ENCODE measurements at regions not wholly inside any gene's neighbourhood (a gene's known extent, or its start where the extent isn't known, plus 50 kb on each side); places are given as distances from the start of the nearest gene placed in this dataset.

DNA sequence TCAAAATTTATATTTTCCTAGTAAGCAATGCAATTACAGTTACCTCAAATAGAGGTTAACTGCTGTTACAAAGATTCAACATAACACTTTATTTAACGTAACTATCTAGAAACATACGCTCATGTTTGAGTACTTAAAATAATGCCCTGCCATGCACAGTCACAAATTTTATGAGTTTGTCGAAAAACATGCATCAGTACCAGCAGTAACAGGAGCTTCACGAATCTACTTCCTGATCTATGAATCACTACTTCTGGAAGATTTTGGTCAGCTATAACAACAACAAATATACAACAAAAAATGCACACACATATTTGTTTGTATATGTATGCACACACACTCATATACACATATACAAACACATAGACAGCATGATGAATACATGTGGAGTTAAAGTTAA is 881.8 kb downstream of the FSCB start:
- TF ChIP-seq, protein P1, sequence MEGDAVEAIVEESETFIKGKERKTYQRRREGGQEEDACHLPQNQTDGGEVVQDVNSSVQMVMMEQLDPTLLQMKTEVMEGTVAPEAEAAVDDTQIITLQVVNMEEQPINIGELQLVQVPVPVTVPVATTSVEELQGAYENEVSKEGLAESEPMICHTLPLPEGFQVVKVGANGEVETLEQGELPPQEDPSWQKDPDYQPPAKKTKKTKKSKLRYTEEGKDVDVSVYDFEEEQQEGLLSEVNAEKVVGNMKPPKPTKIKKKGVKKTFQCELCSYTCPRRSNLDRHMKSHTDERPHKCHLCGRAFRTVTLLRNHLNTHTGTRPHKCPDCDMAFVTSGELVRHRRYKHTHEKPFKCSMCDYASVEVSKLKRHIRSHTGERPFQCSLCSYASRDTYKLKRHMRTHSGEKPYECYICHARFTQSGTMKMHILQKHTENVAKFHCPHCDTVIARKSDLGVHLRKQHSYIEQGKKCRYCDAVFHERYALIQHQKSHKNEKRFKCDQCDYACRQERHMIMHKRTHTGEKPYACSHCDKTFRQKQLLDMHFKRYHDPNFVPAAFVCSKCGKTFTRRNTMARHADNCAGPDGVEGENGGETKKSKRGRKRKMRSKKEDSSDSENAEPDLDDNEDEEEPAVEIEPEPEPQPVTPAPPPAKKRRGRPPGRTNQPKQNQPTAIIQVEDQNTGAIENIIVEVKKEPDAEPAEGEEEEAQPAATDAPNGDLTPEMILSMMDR (IDR thresholded peaks at IDR 0.05; ENCODE audit: low read depth, low read length): no peak
- H3K4me3 ChIP-seq (replicated peaks in 1 of 2; ENCODE audit: low read depth in 2 of 2, low read length in 2 of 2): no peak overlapping the region
- DNase-seq (ENCODE audit: low read depth in 2 of 2): no peak

DNA sequence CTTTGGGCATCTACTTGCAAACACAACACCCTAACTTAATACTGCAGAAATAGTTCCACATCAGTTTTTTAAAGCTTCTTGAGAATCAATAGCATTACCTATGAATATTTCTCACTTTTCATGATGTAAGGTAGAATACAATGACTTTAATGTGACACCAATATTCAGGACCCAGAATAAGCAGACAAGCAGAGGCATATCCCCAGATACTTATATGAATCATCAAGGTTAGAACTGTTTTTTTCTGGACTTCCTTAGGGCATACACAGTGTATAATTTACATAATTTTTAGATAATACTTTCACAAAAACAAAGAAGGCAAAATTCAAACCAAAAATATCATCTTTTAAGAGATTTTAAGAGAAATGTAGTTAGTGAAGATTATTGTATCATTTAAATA is 885.8 kb downstream of the FSCB start:
- TF ChIP-seq, protein P1 (IDR thresholded peaks at IDR 0.05; ENCODE audit: low read depth, low read length): no peak
- no peak for DNase-seq (ENCODE audit: low read depth in 2 of 2)
- no peak overlapping the region for H3K4me3 ChIP-seq (replicated peaks in 1 of 2; ENCODE audit: low read depth in 2 of 2, low read length in 2 of 2)

DNA sequence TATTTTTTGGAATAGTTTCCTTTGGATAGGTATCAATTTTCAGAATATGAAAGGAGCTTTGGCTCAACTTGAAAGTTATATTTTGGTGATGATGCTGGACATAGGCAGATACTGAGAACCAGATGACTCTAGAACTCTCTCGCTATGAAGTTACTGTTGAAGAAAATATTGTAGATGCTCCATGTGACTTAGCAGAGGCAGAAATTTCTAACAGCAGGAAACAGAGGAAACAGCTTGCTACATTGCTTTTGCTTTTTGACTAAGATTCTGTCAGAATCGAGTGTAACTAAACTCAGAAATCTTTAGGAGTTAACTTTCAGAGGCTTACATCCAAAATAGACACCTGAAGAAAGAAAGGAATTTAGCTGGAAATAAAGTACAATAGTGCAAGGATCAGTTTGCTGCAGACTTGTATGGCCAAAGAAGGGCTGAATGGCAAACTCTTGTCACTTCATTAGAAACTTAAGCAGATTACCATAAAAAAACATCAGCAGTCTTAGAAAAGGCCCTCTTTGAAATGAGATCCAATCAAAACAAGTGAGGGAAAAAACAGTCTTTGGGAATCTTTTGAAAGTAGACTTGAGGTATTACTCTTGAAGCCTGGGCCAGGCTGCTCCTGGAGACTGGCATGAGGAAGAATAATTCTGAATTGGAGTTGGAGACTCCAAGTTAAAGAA is 911.8 kb downstream of the FSCB start:
- no peak for DNase-seq (ENCODE audit: low read depth in 2 of 2)
- H3K4me3 ChIP-seq (replicated peaks in 1 of 2; ENCODE audit: low read depth in 2 of 2, low read length in 2 of 2): no peak overlapping the region
- TF ChIP-seq, protein P1 (IDR thresholded peaks at IDR 0.05; ENCODE audit: low read depth, low read length): no peak

DNA sequence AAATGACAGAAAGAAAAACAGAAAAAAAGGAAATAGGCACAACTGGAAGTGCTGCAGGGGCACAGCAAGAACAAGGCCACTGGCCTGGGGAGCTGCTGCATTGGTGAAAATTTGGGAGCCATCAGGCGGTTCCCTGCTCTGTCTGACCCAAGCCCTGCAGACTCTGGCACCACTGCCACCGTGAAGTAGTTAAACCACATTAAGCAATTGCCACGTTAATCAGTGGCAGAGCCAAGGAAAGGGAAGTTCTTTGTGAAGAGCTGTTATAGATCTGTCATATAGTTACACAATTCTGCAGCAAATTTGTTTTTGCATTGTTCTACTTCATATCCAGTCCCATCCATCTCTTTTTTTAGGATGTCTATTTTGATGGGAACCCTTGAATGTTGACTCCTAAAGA is 915.3 kb downstream of the FSCB start:
- TF ChIP-seq, protein P1 (IDR thresholded peaks at IDR 0.05; ENCODE audit: low read depth, low read length): no peak
- H3K4me3 ChIP-seq (replicated peaks in 1 of 2; ENCODE audit: low read depth in 2 of 2, low read length in 2 of 2): no peak overlapping the region
- no peak for DNase-seq (ENCODE audit: low read depth in 2 of 2)

DNA sequence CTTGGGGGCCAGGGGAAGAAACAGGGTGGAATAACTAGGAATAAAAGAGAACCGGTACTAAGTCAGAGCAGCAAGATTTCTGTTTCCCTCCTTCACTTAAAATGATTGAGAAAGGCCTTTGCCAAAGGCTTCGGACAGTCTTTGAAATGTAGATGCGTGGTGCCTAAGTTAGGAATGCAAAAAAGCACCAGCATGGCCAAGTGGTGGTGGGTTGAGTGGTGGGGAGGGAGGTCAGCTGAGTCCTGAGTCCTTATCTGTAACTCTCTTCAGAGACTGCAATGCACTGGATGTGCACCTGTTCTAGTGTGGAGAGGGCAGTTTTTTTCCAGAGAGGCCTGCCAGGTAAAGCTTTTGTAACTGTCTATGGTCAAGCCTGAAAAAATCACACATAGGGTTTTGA is 919.9 kb downstream of the FSCB start:
- TF ChIP-seq, protein P1 (IDR thresholded peaks at IDR 0.05; ENCODE audit: low read depth, low read length): no peak
- DNase-seq (ENCODE audit: low read depth in 2 of 2): no peak
- no peak overlapping the region for H3K4me3 ChIP-seq (replicated peaks in 1 of 2; ENCODE audit: low read depth in 2 of 2, low read length in 2 of 2)

DNA sequence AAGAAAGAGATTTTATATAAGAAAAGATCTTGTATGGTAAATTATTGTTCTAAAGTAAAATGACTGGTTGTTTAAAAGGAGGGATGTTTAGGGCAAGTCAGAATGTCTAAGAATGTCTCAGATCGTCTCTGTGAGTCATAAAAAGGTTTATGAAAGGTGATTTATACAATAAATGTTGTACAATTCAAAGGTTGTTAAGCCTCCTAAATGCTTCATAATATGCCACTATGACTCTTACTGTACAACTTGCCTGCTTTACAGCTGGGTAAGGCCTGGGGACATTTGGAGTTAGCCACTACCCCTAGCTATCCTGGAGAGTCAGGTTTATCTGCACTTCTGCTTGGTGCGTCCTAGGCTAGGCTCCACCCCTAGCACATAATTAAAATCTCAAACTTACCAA is 927.4 kb downstream of the FSCB start:
- no peak for DNase-seq (ENCODE audit: low read depth in 2 of 2)
- no peak overlapping the region for H3K4me3 ChIP-seq (replicated peaks in 1 of 2; ENCODE audit: low read depth in 2 of 2, low read length in 2 of 2)
- TF ChIP-seq, protein P1 (IDR thresholded peaks at IDR 0.05; ENCODE audit: low read depth, low read length): no peak

DNA sequence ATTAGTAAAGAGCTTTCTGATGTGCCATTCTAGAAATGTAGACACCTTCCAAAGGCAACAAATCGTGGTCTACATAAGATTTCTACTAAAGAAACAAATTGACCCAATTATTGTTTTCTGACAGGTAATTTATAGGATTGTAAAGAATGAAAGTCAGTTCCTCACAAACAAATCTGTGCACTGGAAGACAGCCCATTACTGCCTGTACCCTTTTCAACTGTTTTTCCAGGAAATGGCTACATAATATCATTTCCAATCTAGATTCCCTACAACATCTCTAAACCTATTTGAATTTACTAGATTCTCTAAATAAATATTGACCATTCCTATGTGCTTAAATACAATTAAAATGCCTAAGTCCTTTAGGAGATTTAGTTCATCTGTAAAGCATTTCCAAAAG is 939.1 kb downstream of the FSCB start:
- no peak for DNase-seq (ENCODE audit: low read depth in 2 of 2)
- TF ChIP-seq, protein P1 (IDR thresholded peaks at IDR 0.05; ENCODE audit: low read depth, low read length): no peak
- no peak overlapping the region for H3K4me3 ChIP-seq (replicated peaks in 1 of 2; ENCODE audit: low read depth in 2 of 2, low read length in 2 of 2)
